K562 (cell line): ENCODE measurements at regions not wholly inside any gene's neighbourhood (a gene's known extent, or its start where the extent isn't known, plus 50 kb on each side); places are given as distances from the start of the nearest gene placed in this dataset.

Experiments
- ATAC-seq: fragments of 200-7000 bp; cut with Tn5 transposase; 3 replicates; pipeline ENCODE4 v1.9.1; 2020; ENCODE audit warnings: moderate library complexity
- BruUV-seq: library from RNA; stranded (reverse); fragments of 400-500 nt; replicated peaks from 2 replicates; lab custom pipeline; 2021; lab: Mats Ljungman, UMichigan
- CTCF ChIA-PET: fragments of 300-600 bp; formaldehyde crosslinking; extraction: SDS; loops from one replicate; lab custom pipeline; 2021; ENCODE audit warnings: low intra/inter-chr PET ratio; lab: Yijun Ruan, JAX
- POLR2A ChIA-PET: fragments of 300-600, 350-650 bp; sonication (Branson Sonifier 250); formaldehyde crosslinking; extraction: SDS; loops from one replicate; lab custom pipeline; 2021; ENCODE audit warnings: antibody characterized with exemption, inconsistent platforms; lab: Yijun Ruan, JAX
- DNase-seq, 4 experiments: peaks; one replicate each; pipeline versions ENCODE4 v3.0.0 to v3.0.0-alpha.2; 2011 to 2018; ENCODE audit warnings: low spot score in 3 of 4, mixed read lengths in 3 of 4; ENCODE audit errors: extremely low read depth in 1 of 4
- FAIRE-seq: peaks from 2 replicates; lab custom pipeline; 2011; peaks lifted over from hg19 to GRCh38; lab: Jason Lieb, UNC
- H2AFZ ChIP-seq: 2 replicates; pipeline ENCODE4 v1.6.0; 2011; ENCODE audit warnings: low read depth, low read length, control low read depth, inconsistent platforms
- H3K27ac ChIP-seq: fragments of 200-600 bp; 3 replicates; pipeline ENCODE4 v1.8.0; 2011; ENCODE audit warnings: low read depth, mild to moderate bottlenecking, control low read depth, inconsistent platforms, low read length, moderate library complexity, mixed read lengths; ENCODE audit errors: extremely low read depth
- H3K27me3 ChIP-seq, 2 experiments: fragments of 300-600 bp in 1 of 2; 2 replicates in 1 of 2; 3 replicates in 1 of 2; pipeline versions ENCODE4 v1.6.0 to v1.8.0; 2011; ENCODE audit warnings: inconsistent platforms in 2 of 2, low read length in 2 of 2, mild to moderate bottlenecking in 1 of 2, mixed read lengths in 1 of 2, moderate library complexity in 1 of 2; ENCODE audit not compliant: control insufficient read depth in 2 of 2, insufficient read depth in 2 of 2
- H3K36me3 ChIP-seq: fragments of 300-600 bp; 3 replicates; pipeline ENCODE4 v1.8.0; 2011; ENCODE audit warnings: mild to moderate bottlenecking, low read length, inconsistent platforms; ENCODE audit not compliant: control insufficient read depth, insufficient read depth
- H3K4me1 ChIP-seq, 2 experiments: fragments of 200-600 bp in 1 of 2; replicated peaks in 1 of 2; 2 replicates in 1 of 2; 3 replicates in 1 of 2; pipeline versions ENCODE4 v1.5.1 to v1.8.0; 2011; ENCODE audit warnings: inconsistent platforms in 2 of 2, low read length in 2 of 2, mild to moderate bottlenecking in 1 of 2, mixed read lengths in 1 of 2, moderate library complexity in 1 of 2; ENCODE audit not compliant: control insufficient read depth in 2 of 2, insufficient read depth in 2 of 2
- H3K4me2 ChIP-seq: 2 replicates; pipeline ENCODE4 v1.6.1; 2011; ENCODE audit warnings: low read length, control low read depth, inconsistent platforms, mixed read lengths; ENCODE audit not compliant: insufficient read depth
- H3K4me3 ChIP-seq: fragments of 200-600 bp; sonication (generic), shearing (Covaris generic); 2 replicates; pipeline ENCODE4 v1.5.1; 2016; ENCODE audit warnings: control low read depth, inconsistent platforms
- H3K79me2 ChIP-seq: fragments of 200-600 bp; 3 replicates; pipeline ENCODE4 v1.8.0; 2011; ENCODE audit warnings: low read length, inconsistent platforms; ENCODE audit not compliant: control insufficient read depth, insufficient read depth
- H3K9ac ChIP-seq, 2 experiments: 2 replicates each; pipeline versions ENCODE4 v1.6.0 to v1.6.1; 2011; ENCODE audit warnings: low read depth in 2 of 2, low read length in 2 of 2, control low read depth in 1 of 2, inconsistent platforms in 1 of 2, mild to moderate bottlenecking in 1 of 2, mixed read lengths in 1 of 2; ENCODE audit not compliant: insufficient read depth in 1 of 2
- H3K9me1 ChIP-seq: one replicate; pipeline ENCODE4 v1.6.0; 2011; ENCODE audit warnings: inconsistent platforms, mild to moderate bottlenecking, low read length, moderate library complexity; ENCODE audit not compliant: control insufficient read depth, insufficient read depth
- H3K9me3 ChIP-seq: replicated peaks from 2 replicates; pipeline ENCODE4 v1.5.1; 2011; ENCODE audit warnings: low read depth, low read length, inconsistent platforms; ENCODE audit not compliant: control insufficient read depth, insufficient read depth
- H4K20me1 ChIP-seq: replicated peaks from 2 replicates; pipeline ENCODE4 v1.6.1; 2011; ENCODE audit warnings: low read length, inconsistent platforms, mixed read lengths; ENCODE audit not compliant: control insufficient read depth, insufficient read depth
- BMI1 ChIP-seq: fragments of 150-350 bp; IDR thresholded peaks from 2 replicates; pipeline ENCODE4 v1.6.1; 2014; ENCODE audit warnings: low read length
- CBFA2T3 ChIP-seq: fragments of 450-650 bp; IDR thresholded peaks from 2 replicates; pipeline ENCODE4 v1.6.1; 2017
- CREBBP ChIP-seq: IDR thresholded peaks from one replicate; pipeline ENCODE4 v1.6.1; 2012; ENCODE audit warnings: low read depth, mild to moderate bottlenecking, control low read depth, inconsistent platforms, low read length
- ESRRA ChIP-seq: fragments of 450-650 bp; IDR thresholded peaks from 2 replicates; pipeline ENCODE4 v1.6.1; 2014; ENCODE audit warnings: low read depth, mild to moderate bottlenecking, moderate library complexity, borderline replicate concordance
- KLF13 ChIP-seq: fragments of 450-650 bp; IDR thresholded peaks from 2 replicates; pipeline ENCODE4 v1.6.1; 2016; ENCODE audit warnings: missing genetic modification characterization, low read depth, mild to moderate bottlenecking, missing compliant biosample characterization, moderate library complexity, borderline replicate concordance
- MCM2 ChIP-seq: fragments of 450-650 bp; IDR thresholded peaks from 2 replicates; pipeline ENCODE4 v1.6.1; 2017; ENCODE audit warnings: low read depth, mild to moderate bottlenecking
- RFX1 ChIP-seq: fragments of 450-650 bp; IDR thresholded peaks from 2 replicates; pipeline ENCODE4 v1.6.1; 2016; ENCODE audit warnings: mild to moderate bottlenecking, moderate library complexity
- SREBF2 ChIP-seq: sonication (generic); formaldehyde crosslinking; IDR thresholded peaks from 2 replicates; pipeline ENCODE4 v1.4.0; 2020; ENCODE audit warnings: mild to moderate bottlenecking, missing genetic modification reagents
- ZFX ChIP-seq: sonication (generic); formaldehyde crosslinking; IDR thresholded peaks from 2 replicates; pipeline ENCODE4 v1.8.0; 2022; ENCODE audit warnings: mild to moderate bottlenecking, missing genetic modification reagents, moderate library complexity
- WGBS: fragments of 100-300 bp; shearing (Covaris generic); methylation state at CpG from one replicate; pipeline ENCODE4 v1.1.6; 2016; ENCODE audit warnings: low coverage, mixed read lengths; ENCODE audit not compliant: insufficient coverage; ENCODE audit errors: missing lambda C conversion rate; 5-methylcytosine and 5-hydroxymethylcytosine counted together
- in situ Hi-C: fragments of 300-500 bp; cut with MboI; formaldehyde crosslinking; loops from 4 replicates; pipeline ENCODE4 v1.15.0; 2018; ENCODE audit warnings: inconsistent platforms, mixed read lengths
- intact Hi-C: fragments of 100-400 bp; cut with micrococcal nuclease; formaldehyde crosslinking; loops from 2 replicates; pipeline ENCODE4 v1.14.2; 2022
- TF ChIP-seq, protein P1 (sequence below): fragments of 200-800 bp; sonication (Bioruptor generic); IDR thresholded peaks from 2 replicates; pipeline ENCODE4 v1.6.1; 2017; ENCODE audit warnings: missing genetic modification characterization, missing compliant biosample characterization
- TF ChIP-seq, protein P2 (sequence below), 2 experiments: fragments of 150-350 bp in 1 of 2; IDR thresholded peaks; 2 replicates each; pipeline ENCODE4 v1.6.1; 2012 to 2016; ENCODE audit warnings: low read depth in 2 of 2, low read length in 2 of 2, mild to moderate bottlenecking in 1 of 2, moderate library complexity in 1 of 2

DNA sequence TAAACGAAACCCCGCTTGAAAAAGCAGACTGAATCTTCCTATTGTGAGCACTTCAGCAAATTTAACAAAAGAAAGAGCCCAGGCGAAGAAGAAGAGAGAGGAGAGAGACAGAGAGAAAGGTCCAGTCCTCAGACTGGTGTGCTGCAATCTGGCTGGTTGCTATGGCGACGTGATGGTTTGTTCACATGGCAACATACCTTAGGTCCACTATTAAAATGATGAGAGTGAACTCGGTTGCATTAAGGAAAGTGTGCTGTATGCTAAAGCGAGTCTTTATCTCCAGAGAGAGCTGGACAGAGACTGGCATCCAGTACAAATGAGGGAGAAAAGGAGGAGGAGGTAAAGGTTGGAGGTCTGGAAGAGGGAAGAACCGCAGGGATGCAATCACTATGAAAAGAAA is 271.8 kb upstream of the ZFHX3 start:
- WGBS = 0% methylated on average over 8 of the region's 8 CpGs
- H3K9ac ChIP-seq = no peak overlapping the region
- no peak overlapping the region for H2AFZ ChIP-seq
- H3K9me3 ChIP-seq = no peaks in the 10 kb centered on the region
- H3K9me1 ChIP-seq = no peaks in the 10 kb centered on the region
- no peaks in the 10 kb centered on the region for H3K79me2 ChIP-seq
- ATAC-seq = no peak
- no peak overlapping the region for H3K27ac ChIP-seq
- ChIA-PET POLR2A (no interaction called here), CTCF (no interaction called here)
- no peaks in the 10 kb centered on the region for H3K36me3 ChIP-seq
- no TSS peak for BruUV-seq
- no peaks in the 10 kb centered on the region for H3K4me1 ChIP-seq
- intact Hi-C loops = no loop called here
- no peaks in the 10 kb centered on the region; a peak in 1 of 5 replicates for H3K27me3 ChIP-seq
- no peak for FAIRE-seq
- no peak overlapping the region for H3K4me2 ChIP-seq
- DNase-seq = no peak
- no peaks in the 10 kb centered on the region for H4K20me1 ChIP-seq
- no peak overlapping the region for H3K4me3 ChIP-seq
- TF ChIP-seq RFX1 (peak; percentile 79), MCM2 (no peak)
- TF ChIP-seq, all 486 proteins: peak for 1
- in situ Hi-C loops = no loop called here

DNA sequence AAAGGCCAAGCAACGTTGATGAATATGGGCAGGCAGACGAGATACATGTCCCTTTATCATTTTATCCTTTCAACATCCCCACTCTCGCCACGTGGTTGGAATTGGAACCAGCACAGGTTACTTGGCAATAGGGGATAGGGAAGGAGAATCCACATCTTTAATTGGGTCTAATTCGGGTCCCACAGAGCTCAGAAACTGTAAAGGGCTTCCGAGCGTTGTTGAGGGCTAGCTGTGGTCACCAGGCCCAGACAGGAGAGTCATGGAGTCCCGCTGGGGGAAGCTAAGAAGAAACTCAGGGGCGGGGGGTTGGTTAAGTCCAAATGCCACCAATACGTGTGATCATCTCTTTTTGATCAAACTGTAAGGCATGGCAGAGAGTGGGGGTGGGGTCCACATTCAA is 271.3 kb upstream of the ZFHX3 start:
- ATAC-seq (no peak), FAIRE-seq (no peak)
- CTCF ChIA-PET = no interaction called here
- Histone ChIP-seq H2AFZ (no peak overlapping the region), H4K20me1 (no peaks in the 10 kb centered on the region), H3K9me1 (no peaks in the 10 kb centered on the region), H3K36me3 (no peaks in the 10 kb centered on the region)
- WGBS = under 1% methylated on average over 10 of the region's 10 CpGs
- TF ChIP-seq SREBF2 (CRISPR knock-in tag) (no peak), ZFX (CRISPR knock-in tag) (no peak), BMI1 (no peak), ESRRA (no peak), CREBBP (no peak), CBFA2T3 (no peak), KLF13 (no peak)
- TF ChIP-seq, protein P1, sequence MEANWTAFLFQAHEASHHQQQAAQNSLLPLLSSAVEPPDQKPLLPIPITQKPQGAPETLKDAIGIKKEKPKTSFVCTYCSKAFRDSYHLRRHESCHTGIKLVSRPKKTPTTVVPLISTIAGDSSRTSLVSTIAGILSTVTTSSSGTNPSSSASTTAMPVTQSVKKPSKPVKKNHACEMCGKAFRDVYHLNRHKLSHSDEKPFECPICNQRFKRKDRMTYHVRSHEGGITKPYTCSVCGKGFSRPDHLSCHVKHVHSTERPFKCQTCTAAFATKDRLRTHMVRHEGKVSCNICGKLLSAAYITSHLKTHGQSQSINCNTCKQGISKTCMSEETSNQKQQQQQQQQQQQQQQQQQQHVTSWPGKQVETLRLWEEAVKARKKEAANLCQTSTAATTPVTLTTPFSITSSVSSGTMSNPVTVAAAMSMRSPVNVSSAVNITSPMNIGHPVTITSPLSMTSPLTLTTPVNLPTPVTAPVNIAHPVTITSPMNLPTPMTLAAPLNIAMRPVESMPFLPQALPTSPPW (CRISPR knock-in tag) = no peak
- TF ChIP-seq, protein P2, sequence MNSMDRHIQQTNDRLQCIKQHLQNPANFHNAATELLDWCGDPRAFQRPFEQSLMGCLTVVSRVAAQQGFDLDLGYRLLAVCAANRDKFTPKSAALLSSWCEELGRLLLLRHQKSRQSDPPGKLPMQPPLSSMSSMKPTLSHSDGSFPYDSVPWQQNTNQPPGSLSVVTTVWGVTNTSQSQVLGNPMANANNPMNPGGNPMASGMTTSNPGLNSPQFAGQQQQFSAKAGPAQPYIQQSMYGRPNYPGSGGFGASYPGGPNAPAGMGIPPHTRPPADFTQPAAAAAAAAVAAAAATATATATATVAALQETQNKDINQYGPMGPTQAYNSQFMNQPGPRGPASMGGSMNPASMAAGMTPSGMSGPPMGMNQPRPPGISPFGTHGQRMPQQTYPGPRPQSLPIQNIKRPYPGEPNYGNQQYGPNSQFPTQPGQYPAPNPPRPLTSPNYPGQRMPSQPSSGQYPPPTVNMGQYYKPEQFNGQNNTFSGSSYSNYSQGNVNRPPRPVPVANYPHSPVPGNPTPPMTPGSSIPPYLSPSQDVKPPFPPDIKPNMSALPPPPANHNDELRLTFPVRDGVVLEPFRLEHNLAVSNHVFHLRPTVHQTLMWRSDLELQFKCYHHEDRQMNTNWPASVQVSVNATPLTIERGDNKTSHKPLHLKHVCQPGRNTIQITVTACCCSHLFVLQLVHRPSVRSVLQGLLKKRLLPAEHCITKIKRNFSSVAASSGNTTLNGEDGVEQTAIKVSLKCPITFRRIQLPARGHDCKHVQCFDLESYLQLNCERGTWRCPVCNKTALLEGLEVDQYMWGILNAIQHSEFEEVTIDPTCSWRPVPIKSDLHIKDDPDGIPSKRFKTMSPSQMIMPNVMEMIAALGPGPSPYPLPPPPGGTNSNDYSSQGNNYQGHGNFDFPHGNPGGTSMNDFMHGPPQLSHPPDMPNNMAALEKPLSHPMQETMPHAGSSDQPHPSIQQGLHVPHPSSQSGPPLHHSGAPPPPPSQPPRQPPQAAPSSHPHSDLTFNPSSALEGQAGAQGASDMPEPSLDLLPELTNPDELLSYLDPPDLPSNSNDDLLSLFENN (IDR thresholded peaks at IDR 0.05; ENCODE audit: low read depth in 2 of 2, low read length in 2 of 2) = no peak
- TF ChIP-seq, all 486 proteins: peak for 0
- intact Hi-C loops = no loop called here
- H3K27me3 ChIP-seq = no peaks in the 10 kb centered on the region; a peak in 1 of 5 replicates
- in situ Hi-C loops = no loop called here
- no peaks in the 10 kb centered on the region for H3K9me3 ChIP-seq
- H3K4me3 ChIP-seq = no peak overlapping the region
- H3K4me2 ChIP-seq = no peak overlapping the region
- no TSS peak for BruUV-seq
- H3K79me2 ChIP-seq = no peaks in the 10 kb centered on the region
- H3K9ac ChIP-seq = no peak overlapping the region
- POLR2A ChIA-PET = no interaction called here
- no peak overlapping the region for H3K27ac ChIP-seq
- DNase-seq = no peak
- H3K4me1 ChIP-seq = no peaks in the 10 kb centered on the region
